HFF-Myc (cell line): ENCODE measurements at regions not wholly inside any gene's neighbourhood (a gene's known extent, or its start where the extent isn't known, plus 50 kb on each side); places are given as distances from the start of the nearest gene placed in this dataset.

Experiments
- DNase-seq: peaks from one replicate; pipeline ENCODE4 v3.0.0-alpha.2; 2011; ENCODE audit warnings: low read depth; ENCODE audit errors: extremely low read depth
- H3K4me3 ChIP-seq: replicated peaks from 2 replicates; pipeline ENCODE4 v1.5.1; 2011; ENCODE audit warnings: low read depth, mild to moderate bottlenecking, control low read depth, low read length
- CTCF ChIP-seq: IDR thresholded peaks from 2 replicates; pipeline ENCODE4 v1.5.1; 2012; ENCODE audit warnings: mild to moderate bottlenecking, low read depth, low read length, control low read depth; ENCODE audit errors: missing control alignments

GRCh38 chr9:89260525-89260924 lies 50.5 kb upstream of the CKS2 start:
- no peak for DNase-seq
- TF ChIP-seq CTCF = no peak

More at GRCh38 chr9:89260525-89260924, 50.5 kb upstream of the CKS2 start:
- H3K4me3 ChIP-seq = no peak overlapping the region
